ENCODE measurements at regions not wholly inside any gene's neighbourhood (a gene's known extent, or its start where the extent isn't known, plus 50 kb on each side); places are given as distances from the start of the nearest gene placed in this dataset.

GRCh38 chr6:163741743-163742363 lies 327.3 kb downstream of the QKI start:
- H2BK12ac ChIP-seq (ENCODE audit: insufficient read length, low read depth, low read length): no peak overlapping the region
- DNase-seq: no peak
- WGBS (ENCODE audit: extremely low coverage, insufficient read length, low lambda C conversion rate): no CpG with 5 or more reads among the region's 17 CpGs
- H3K18ac ChIP-seq (ENCODE audit: insufficient read length, low read depth, low read length): no peak overlapping the region
- Mint-ChIP-seq H3K9me3 (no peaks in the 10 kb centered on the region), H3K4me1 (peaks cover 16 to 20% of the 10 kb centered on the region in 2 experiments), H3K4me3 (no peak overlapping the region; a peak in 1 of 5 replicates), H3K27me3 (ENCODE audit: low read depth) (no peaks in the 10 kb centered on the region; the same call in 1 of the 2 replicates), H3K36me3 (ENCODE audit: insufficient read depth in 1 of 3, low read depth in 3 of 3) (no peaks in the 10 kb centered on the region; a peak in 1 of 7 replicates), H3K27ac (no peak overlapping the region)
- H3T11ph ChIP-seq (ENCODE audit: low read length): no peak overlapping the region
- H3K27me3 ChIP-seq (ENCODE audit: insufficient read depth, low read length): no peaks in the 10 kb centered on the region
- H3K23me2 ChIP-seq (ENCODE audit: insufficient read length, low read depth, low read length, poor library complexity, severe bottlenecking): no peaks in the 10 kb centered on the region
- no peak for TF ChIP-seq CTCF (conservative IDR thresholded peaks at IDR 0.05)
- H2BK5ac ChIP-seq (ENCODE audit: insufficient read length, low read length): no peak overlapping the region
- H3K4me2 ChIP-seq (ENCODE audit: insufficient read depth, insufficient read length, low read length): no peak overlapping the region
- no peak overlapping the region for H2AK5ac ChIP-seq (ENCODE audit: insufficient read length, low read length)
- H3K79me1 ChIP-seq (ENCODE audit: insufficient read depth, low read depth, low read length, poor library complexity, severe bottlenecking): no peaks in the 10 kb centered on the region
- H3K14ac ChIP-seq (ENCODE audit: insufficient read depth, low read length): no peak overlapping the region
- H2BK20ac ChIP-seq (ENCODE audit: low read depth, low read length, poor library complexity, severe bottlenecking): no peak overlapping the region
- no peaks in the 10 kb centered on the region for H3K79me2 ChIP-seq (ENCODE audit: insufficient read depth, low read length)
- H4K8ac ChIP-seq (replicated peaks; ENCODE audit: insufficient read length, low read depth, low read length): no peak overlapping the region
- no peak overlapping the region for H3K9ac ChIP-seq (ENCODE audit: extremely low read depth, insufficient read length, low read length)
- no peak overlapping the region for H4K5ac ChIP-seq (ENCODE audit: insufficient read length, low read depth, low read length)
- H3K56ac ChIP-seq (ENCODE audit: insufficient read length, low read depth, low read length): no peak overlapping the region
- H2AFZ ChIP-seq (ENCODE audit: low read length): no peak overlapping the region
- H2BK120ac ChIP-seq (ENCODE audit: low read depth, low read length, poor library complexity, severe bottlenecking): no peak overlapping the region
- no peak overlapping the region for H3K4ac ChIP-seq (ENCODE audit: low read depth, low read length)
- H3K27ac ChIP-seq (ENCODE audit: insufficient read length, low read depth, low read length): no peak overlapping the region
- no peak overlapping the region for H3K23ac ChIP-seq (ENCODE audit: insufficient read length, low read depth, low read length)
- no peak overlapping the region for H2BK15ac ChIP-seq (ENCODE audit: low read depth, low read length)
- H3K4me1 ChIP-seq (ENCODE audit: insufficient read depth, low read length): peaks cover 6% of the 10 kb centered on the region; the same call in 1 of the 2 replicates
- no peak overlapping the region for H4K91ac ChIP-seq (ENCODE audit: insufficient read length, low read depth, low read length)
- no peaks in the 10 kb centered on the region for H3K9me3 ChIP-seq (ENCODE audit: control insufficient read depth, low read depth, low read length)
- no peaks in the 10 kb centered on the region for H4K20me1 ChIP-seq (ENCODE audit: control insufficient read depth, insufficient read depth, insufficient read length)

Data from H9 (cell line).